ENCODE measurements at regions not wholly inside any gene's neighbourhood (a gene's known extent, or its start where the extent isn't known, plus 50 kb on each side); places are given as distances from the start of the nearest gene placed in this dataset.

DNA sequence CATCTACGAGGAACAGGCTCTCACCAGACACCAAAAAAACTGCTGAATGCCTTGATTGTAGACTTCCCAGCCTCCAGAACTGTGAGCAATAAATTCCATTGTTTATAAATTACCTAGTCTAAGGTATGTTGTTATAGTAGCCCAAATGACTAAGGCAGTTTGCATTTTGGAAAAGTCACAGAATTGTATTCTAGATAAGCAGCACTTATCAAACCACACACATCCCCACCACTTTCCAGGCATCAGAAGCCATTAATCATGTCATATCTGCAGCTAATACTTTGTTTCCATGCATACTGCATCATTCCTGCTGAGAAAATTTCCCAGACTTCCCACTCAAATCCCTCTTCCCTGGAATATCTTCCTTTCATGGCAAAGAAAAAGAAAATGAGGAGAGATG lies 187.2 kb downstream of the INO80D start:
- TF ChIP-seq, protein P1, sequence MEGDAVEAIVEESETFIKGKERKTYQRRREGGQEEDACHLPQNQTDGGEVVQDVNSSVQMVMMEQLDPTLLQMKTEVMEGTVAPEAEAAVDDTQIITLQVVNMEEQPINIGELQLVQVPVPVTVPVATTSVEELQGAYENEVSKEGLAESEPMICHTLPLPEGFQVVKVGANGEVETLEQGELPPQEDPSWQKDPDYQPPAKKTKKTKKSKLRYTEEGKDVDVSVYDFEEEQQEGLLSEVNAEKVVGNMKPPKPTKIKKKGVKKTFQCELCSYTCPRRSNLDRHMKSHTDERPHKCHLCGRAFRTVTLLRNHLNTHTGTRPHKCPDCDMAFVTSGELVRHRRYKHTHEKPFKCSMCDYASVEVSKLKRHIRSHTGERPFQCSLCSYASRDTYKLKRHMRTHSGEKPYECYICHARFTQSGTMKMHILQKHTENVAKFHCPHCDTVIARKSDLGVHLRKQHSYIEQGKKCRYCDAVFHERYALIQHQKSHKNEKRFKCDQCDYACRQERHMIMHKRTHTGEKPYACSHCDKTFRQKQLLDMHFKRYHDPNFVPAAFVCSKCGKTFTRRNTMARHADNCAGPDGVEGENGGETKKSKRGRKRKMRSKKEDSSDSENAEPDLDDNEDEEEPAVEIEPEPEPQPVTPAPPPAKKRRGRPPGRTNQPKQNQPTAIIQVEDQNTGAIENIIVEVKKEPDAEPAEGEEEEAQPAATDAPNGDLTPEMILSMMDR (IDR thresholded peaks at IDR 0.05): no peak
- no peak for TF ChIP-seq ATF1 (CRISPR knock-in tag; IDR thresholded peaks at IDR 0.05)
- TF ChIP-seq, protein P2, sequence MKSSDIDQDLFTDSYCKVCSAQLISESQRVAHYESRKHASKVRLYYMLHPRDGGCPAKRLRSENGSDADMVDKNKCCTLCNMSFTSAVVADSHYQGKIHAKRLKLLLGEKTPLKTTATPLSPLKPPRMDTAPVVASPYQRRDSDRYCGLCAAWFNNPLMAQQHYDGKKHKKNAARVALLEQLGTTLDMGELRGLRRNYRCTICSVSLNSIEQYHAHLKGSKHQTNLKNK (CRISPR knock-in tag; IDR thresholded peaks at IDR 0.05): no peak
- TF ChIP-seq, protein P3, sequence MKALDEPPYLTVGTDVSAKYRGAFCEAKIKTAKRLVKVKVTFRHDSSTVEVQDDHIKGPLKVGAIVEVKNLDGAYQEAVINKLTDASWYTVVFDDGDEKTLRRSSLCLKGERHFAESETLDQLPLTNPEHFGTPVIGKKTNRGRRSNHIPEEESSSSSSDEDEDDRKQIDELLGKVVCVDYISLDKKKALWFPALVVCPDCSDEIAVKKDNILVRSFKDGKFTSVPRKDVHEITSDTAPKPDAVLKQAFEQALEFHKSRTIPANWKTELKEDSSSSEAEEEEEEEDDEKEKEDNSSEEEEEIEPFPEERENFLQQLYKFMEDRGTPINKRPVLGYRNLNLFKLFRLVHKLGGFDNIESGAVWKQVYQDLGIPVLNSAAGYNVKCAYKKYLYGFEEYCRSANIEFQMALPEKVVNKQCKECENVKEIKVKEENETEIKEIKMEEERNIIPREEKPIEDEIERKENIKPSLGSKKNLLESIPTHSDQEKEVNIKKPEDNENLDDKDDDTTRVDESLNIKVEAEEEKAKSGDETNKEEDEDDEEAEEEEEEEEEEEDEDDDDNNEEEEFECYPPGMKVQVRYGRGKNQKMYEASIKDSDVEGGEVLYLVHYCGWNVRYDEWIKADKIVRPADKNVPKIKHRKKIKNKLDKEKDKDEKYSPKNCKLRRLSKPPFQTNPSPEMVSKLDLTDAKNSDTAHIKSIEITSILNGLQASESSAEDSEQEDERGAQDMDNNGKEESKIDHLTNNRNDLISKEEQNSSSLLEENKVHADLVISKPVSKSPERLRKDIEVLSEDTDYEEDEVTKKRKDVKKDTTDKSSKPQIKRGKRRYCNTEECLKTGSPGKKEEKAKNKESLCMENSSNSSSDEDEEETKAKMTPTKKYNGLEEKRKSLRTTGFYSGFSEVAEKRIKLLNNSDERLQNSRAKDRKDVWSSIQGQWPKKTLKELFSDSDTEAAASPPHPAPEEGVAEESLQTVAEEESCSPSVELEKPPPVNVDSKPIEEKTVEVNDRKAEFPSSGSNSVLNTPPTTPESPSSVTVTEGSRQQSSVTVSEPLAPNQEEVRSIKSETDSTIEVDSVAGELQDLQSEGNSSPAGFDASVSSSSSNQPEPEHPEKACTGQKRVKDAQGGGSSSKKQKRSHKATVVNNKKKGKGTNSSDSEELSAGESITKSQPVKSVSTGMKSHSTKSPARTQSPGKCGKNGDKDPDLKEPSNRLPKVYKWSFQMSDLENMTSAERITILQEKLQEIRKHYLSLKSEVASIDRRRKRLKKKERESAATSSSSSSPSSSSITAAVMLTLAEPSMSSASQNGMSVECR (CRISPR knock-in tag; IDR thresholded peaks at IDR 0.05; ENCODE audit: borderline replicate concordance): no peak
- TF ChIP-seq NR3C1 (CRISPR knock-in tag; conservative IDR thresholded peaks at IDR 0.05; ENCODE audit: low read depth): no peak

Data from WTC11 (cell line).